ENCODE measurements at regions not wholly inside any gene's neighbourhood (a gene's known extent, or its start where the extent isn't known, plus 50 kb on each side); places are given as distances from the start of the nearest gene placed in this dataset.

DNA sequence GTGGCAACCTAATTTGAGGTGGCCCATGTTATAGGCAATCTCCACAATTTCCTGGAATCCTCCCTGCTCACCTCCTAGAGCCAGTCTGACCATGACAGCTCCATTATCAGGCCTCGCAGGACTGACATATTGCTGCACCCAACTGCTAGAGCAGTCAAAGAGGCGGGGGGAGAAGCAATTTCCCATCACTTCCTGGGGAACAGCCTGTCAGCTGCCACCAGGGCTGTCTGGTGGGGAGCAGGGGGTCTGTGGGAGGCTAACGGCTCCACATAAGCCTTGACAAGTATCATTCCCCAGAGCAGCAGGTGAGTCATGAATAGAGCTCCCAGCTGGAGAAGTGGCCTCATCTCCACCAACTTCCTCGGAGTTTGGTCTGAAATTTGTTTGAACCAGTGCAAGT, 322.9 kb downstream of the MATN1 start:
- no peak for DNase-seq

GRCh38 chr1:30399026-30399425, 324.4 kb downstream of the MATN1 start:
- no peak for DNase-seq

DNA sequence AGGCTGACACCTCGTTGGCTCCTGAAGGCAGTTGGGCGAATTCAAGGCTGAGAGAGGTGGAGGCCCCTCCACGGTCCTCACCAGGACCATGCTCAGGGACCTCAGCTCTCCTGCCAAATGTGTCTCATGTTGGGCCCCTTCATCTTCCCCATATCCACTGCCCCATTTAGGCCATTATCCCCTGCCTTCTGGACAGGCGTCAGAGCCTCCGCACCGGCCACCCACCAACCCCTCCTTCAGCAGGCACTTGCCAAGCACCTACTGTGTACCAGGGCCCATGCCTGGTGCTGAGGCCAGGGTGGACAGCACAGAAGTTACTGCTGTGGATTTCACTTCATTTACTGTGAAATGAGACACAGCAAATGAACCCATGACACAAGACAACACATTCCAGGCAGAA, 325.8 kb downstream of the MATN1 start:
- DNase-seq: no peak

GRCh38 chr1:30395631-30396030, 327.8 kb downstream of the MATN1 start:
- no peak for DNase-seq

DNA sequence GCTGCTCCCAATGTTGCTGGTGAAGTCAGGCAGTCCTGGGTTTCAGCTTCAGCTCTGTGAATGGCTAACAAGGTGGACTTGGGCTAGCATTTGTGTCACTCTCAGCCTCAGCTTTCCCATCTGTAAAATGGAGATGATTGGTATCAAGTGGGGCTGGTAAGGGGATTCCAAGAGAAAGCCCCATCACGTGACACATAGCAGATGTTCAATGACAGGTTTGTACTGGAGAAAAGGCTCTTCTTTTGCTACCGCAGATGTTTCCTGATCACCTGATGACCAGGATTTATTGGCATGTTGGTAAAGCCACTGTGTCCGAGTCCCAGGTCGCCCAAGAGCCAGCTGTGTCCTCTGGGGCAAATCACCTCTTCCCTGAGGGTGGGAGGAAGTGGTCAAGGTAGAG, 335.0 kb downstream of the MATN1 start:
- no peak for DNase-seq

GRCh38 chr1:30386156-30386926, 337.0 kb downstream of the MATN1 start:
- DNase-seq: no peak

DNA sequence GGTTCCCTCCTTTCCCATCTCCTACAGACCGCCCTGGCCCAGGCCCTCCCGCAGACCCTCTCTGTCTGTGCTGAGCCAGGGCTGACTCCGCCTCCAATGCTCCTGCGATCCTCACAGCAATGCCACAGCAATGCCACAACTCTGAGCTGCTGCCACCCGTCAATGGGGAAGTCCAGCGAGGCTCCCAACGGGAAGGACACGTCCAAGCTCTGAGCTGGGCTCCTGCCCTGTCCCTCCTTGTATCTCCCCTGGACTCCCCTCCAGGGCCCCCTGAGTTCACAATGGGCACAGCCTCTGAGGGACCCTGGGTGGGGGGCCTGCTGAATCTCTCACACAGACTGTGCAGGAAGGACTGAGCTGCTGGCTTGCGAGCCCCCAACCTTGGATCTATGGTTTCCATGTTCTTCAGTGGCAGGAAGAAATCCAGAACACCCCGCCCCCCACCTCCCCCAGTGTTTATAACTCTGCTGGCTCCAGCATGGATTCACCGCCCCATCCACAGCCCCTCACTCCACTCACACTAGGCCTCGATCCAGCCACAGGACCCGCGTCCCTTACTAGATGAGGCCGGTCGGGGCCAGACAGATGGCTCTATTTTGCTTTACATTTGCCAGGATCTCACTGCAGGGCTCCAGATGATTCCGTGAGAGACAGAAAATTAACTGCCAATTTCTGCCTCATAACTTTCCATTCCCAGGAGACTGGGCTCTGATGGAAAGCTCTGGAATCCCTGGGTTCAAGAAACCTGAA, 338.0 kb downstream of the MATN1 start:
- DNase-seq: no peak

DNA sequence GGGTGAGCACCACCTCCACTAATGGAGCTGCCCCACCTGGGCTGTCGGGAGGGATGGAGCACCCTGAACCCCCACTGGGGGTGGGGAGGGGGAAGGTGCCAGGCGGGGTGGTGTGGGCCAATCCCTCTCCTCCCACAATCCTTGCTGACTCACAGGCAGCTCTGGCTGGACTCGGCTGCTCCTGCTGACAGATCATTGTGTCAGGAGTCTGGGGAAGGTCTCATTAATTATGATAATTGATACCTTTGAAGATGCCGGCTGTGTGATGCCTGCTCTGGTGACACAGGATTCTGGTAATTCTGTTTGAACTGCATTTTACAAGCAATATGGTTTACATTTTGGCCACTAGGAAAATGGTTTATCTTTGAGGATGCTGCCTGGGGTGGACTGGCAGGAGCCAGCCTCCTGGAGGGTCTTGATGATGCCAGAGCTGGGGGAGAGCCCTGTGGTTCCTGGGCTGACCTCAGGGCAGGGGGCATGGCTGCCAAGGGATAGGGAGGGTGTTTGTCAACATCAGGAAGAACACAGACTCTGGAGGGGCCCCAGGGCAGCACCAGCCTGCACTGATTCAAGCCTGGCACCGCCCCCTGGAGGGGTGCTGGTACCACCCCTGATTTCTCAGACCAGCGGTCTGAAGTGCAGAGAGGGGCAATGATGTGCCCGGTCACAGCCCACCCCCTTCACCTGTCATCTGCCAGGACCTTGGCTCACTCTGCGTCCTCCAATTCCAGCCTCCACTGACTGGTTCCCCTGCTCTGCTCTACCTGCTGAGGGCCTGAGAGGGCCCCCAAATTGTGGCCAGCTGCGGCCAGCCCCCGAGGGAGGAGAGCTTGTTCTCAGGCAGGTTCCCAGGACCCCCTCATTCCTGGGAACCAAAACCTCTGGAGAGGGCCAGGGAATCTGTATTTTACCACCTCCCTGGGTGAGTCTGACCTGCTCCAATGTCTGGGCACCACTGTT, 338.8 kb downstream of the MATN1 start:
- no peak for DNase-seq

GRCh38 chr1:30383221-30383711, 340.1 kb downstream of the MATN1 start:
- DNase-seq: no peak

- no peak for DNase-seq
Observed at GRCh38 chr1:30382496-30382895, 340.9 kb downstream of the MATN1 start.

GRCh38 chr1:30381671-30382365, 341.6 kb downstream of the MATN1 start:
- no peak for DNase-seq

DNA sequence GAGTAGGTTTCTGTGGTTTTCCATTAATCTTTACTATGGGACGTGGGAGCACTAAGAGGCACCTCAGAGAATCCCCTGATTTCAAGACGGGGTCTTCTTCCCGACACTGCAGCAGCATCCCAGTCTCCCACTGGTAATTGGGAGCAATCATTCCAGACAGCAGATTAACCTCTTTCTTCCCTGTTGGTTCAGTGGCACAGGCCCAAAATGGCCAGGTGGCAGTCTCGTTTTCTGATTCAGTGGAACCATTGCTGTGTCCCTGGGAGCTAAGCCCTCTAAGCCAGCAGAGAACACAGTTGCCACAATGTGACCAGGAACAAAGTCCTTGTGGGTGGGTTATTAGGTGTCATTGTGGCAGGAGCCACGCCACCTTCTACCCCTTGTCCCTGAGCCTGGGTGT, 342.1 kb downstream of the MATN1 start:
- DNase-seq: no peak

DNA sequence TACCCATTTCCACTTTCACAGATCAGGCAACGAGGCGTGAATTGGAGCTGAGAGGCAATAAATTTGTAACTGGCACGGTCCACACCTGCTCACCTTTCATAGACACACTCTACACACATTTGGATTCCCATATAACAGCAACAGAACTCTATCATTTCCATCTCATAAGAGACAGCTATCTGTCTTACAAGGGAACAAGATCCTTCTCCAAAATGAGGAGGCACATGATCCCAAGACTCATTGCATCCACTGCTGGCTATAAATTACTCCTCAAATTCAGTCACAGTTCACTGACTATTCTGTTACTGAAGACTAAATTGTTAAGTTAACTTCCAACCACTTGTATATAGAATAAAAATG, 342.8 kb downstream of the MATN1 start:
- no peak for DNase-seq

DNA sequence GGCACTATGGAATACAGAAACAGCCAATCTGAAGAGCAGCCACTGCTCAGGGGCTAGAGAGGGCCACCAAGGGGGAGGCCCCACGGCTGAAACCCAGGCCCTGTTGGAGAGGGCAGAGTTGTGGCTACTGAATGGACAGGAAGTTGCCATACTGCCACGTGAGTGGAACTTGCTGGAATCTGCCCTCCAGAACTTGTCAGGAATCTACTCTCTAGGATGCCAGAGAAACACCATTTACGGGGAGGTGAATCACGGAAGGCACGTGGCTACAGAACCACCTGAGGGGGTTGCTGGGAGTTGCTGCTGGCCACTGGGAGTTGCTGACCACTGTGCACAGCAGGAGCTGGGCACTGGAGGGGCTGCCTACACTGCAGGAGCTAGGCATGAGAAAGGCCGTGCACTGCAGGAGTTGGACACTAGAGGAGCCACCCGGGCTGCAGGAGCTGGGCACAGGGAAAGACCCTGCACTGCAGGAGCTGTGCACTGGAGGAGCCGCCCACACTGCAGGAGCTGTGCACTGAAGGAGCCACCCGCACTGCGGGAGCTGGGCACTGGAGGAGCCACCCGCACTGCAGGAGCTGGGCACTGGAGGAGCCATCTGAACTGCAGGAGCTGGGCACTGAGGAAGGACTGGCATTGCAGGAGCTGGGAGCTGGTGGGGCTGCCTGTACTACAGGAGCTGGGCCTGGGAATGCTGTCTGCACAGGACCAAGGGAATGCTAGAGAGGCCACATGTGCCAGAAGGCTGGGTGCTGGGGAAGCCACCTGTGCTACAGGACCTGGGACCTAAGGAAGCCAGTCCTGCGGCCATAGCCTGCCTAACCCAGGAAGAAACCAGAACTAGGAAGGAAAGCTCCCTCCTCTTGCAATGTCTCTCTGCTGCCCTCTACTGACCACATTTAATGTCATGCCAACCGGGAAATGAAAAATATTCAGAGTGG, 343.4 kb downstream of the MATN1 start:
- DNase-seq: peak; percentile 66

DNA sequence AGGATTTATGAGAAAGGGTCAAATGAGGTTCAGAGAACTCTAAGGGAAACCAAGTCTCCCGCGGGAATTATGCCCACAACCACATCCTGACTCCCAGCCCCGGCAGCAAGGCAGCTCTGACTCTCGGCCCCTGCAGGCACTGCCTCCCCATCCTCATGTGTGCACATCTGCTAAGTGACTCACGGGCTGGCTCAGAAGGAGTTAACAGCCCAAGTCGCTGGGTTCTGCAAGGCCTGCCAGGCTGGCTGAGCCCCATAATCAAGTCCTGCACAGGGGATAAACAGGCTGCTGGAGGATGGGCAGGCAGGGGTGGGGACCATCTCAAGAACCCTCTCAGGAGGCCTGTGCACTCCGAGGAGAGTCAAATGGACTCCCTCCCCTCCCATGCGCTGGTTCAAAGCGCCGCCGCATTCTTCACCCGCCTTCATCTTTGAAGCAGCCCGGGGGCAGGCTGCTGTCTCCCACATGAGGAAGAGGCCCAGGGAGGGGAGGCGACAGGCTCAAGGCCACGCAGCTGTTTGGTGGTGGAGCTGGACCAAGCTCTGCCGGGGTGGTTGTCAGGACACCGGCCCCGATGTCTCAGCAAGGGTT, 344.3 kb downstream of the MATN1 start:
- no peak for DNase-seq

GRCh38 chr1:30378003-30378596, 345.3 kb downstream of the MATN1 start:
- no peak for DNase-seq

DNA sequence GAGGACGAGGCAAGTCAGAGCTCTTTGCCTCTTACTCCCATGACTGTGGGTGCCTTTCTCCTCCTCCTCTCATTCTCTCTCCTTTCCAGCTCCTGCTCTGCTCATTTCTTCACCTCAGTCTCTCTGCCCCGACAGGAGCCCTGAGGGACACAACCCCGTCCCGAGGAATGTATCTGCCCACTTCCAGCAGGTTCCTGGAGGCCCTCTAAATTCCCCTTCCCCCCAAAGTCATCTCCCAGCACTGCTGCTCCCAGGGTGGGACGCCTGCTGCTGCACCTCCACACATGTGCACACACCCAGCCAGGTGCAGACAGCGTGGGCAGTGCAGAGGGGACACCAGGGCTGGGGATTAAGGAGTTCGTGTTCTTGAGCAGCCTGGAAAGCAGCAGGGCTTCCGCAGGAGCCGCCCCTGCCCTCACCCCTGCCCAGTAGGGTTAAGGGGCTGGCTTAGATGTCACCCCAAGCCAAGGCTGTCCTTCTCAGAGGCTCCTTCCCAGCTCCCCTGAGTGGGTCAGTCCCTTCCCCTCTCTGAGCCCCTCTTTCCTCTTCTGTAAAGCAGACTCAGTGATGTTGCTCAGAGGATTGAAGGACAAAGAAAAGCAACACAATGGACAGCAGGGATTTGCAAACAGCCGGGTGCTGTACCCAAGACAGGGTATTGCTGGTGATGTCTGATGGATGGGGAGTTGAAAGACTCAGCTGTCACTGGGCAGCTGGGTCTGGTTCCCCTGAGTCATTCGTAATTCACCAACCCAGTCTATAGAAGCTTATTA, 346.0 kb downstream of the MATN1 start:
- no peak for DNase-seq

- DNase-seq: no peak
Observed at GRCh38 chr1:30376054-30376697, 347.2 kb downstream of the MATN1 start.

DNA sequence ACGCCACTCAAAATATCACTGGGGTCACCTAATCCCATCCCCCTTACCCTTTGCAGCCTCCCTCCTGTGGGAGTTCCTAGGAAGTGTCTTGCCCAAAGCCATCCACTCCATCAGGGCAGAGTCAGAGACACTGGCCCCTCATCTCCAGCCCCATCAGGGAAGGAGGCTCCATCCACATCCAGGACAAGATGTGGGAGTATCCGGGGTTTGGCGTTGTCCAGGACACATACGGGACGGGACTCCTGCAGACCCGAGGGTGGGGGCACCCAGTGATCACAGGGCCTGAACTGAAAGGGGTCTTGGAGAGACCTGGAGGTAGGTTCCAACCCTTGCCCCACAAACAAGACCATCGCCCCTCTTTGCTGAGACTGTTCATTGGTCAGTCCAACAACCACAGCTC, 348.2 kb downstream of the MATN1 start:
- DNase-seq: no peak
